Pancreas (tissue), 10 donors: ENCODE measurements at regions not wholly inside any gene's neighbourhood (a gene's known extent, or its start where the extent isn't known, plus 50 kb on each side); places are given as distances from the start of the nearest gene placed in this dataset.

Source experiments
- ATAC-seq, 4 donors: fragments of 200-7000 bp; cut with Tn5 transposase; one replicate each; pipeline versions ENCODE4 v1.8.0 to v1.9.1; 2020; ENCODE audit warnings: mild to moderate bottlenecking in 4 of 4, moderate library complexity in 4 of 4
- DNase-seq, 6 donors: peaks; one replicate each; pipeline ENCODE4 v3.0.0-alpha.2; 2020
- FAIRE-seq: peaks from 2 replicates; lab custom pipeline; 2012; peaks lifted over from hg19 to GRCh38; lab: Jason Lieb, UNC
- H3K27ac ChIP-seq, 4 donors: fragments of 200-600 bp; sonication (generic); 1 replicate in 3 of 4; 2 replicates in 1 of 4; pipeline versions ENCODE4 v1.5.0 to v1.8.0; 2020
- H3K27me3 ChIP-seq, 4 donors: fragments of 200-600 bp; one replicate each; pipeline ENCODE4 v1.8.0; 2021
- H3K36me3 ChIP-seq, 3 donors: fragments of 200-600 bp; sonication (generic) in 1 of 3; one replicate each; pipeline versions ENCODE4 v1.5.0 to v1.8.0; 2020 to 2021
- H3K4me1 ChIP-seq, 3 donors: fragments of 200-600 bp; one replicate each; pipeline ENCODE4 v1.8.0; 2021
- H3K4me3 ChIP-seq, 4 donors: fragments of 200-600 bp; sonication (generic) in 2 of 4; one replicate each; pipeline versions ENCODE4 v1.5.0 to v1.8.0; 2020 to 2021
- H3K9me3 ChIP-seq, 4 donors: fragments of 200-600 bp; one replicate each; pipeline ENCODE4 v1.8.0; 2021
- WGBS, 2 donors: extraction: QIAGEN DNeasy Blood & Tissue Kit; methylation state at CpG; one replicate each; pipeline ENCODE4 v1.1.7; 2013; 5-methylcytosine and 5-hydroxymethylcytosine counted together
- intact Hi-C, 3 donors: fragments of 100-400 bp; cut with DNase I; formaldehyde crosslinking; loops; one replicate each; pipeline versions ENCODE4 v1.11.1 to v1.14.2; 2022
- TF ChIP-seq, protein P1 (sequence below), 4 donors: fragments of 200-600 bp; sonication (generic) in 3 of 4; IDR thresholded peaks; one replicate each; pipeline versions ENCODE4 v1.5.0 to v1.8.0; 2021; ENCODE audit warnings: antibody characterized with exemption in 4 of 4
- donor health status: healthy with polysubstance abuse.
- donor health status: DM: no; HTN: no; CAD: no; lungs with moderate emphysema.
- donor health status: DM: no; HTN: no; CAD: no.
- donor health status: control.
- donor health status: control.
- donor health status: Bipolar disorder and iron deficiency.
- donor health status: DM: yes; HTN: yes; CAD: no.
- donor health status: DM: no; HTN: no; CAD: no.
- donor health status: DM: no; HTN: no; CAD: no.
- donor health status: DM: yes; HTN: yes; CAD: no.

DNA sequence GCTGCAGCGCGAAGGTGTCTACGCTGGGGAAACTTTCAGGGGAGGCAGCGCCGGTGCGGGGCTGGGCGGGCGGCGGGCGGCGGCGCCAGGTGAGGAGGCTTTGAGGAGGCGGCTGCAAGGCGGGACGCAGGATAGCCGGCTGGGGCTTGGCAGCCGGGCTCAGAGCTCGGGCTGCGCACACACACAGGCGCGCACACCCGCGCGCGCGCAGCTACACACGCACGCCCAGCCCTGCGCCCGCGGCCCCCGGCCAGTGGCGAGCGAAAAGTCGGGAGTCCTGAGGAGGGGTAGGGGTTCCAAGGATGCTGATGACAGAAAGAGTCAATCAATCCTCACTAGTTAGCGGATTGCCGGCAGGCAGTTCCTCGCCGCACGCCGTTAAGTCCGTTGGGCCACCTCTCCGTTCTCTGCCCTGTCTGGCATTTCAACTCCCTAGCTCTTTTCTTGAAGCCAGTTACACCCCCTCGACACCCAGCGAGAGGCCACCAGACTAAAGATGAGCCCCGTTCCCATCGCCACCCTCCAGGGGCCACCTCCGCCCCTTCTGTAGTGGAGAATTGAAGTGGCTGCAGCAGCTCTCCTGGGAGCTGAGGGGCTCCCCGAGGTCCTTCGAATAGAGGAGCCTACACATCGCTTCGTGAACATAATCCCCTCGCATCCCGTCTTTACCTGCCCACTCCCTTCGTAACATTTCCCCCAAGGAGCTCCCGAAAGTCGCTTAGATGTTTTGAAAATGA lies 1640.3 kb upstream of the C9orf72 start, which contains the start of gene LINGO2:
Gene LINGO2 (minus strand): TSS at position 185 of the 737 bp plus-strand sequence.
- Histone ChIP-seq H3K4me1 (peaks cover 0 to 11% (median 0%) of the 10 kb centered on the region in 3 donors), H3K27me3 (peaks cover 0 to 17% (median 5%) of the 10 kb centered on the region in 4 donors), H3K27ac (no peak within 1 kb of the TSS), H3K36me3 (no peaks in the 10 kb centered on the region), H3K4me3 (peak within 1 kb of the TSS; percentile 13 to 50 (median 36)), H3K9me3 (no peaks in the 10 kb centered on the region)
- TF ChIP-seq, protein P1, sequence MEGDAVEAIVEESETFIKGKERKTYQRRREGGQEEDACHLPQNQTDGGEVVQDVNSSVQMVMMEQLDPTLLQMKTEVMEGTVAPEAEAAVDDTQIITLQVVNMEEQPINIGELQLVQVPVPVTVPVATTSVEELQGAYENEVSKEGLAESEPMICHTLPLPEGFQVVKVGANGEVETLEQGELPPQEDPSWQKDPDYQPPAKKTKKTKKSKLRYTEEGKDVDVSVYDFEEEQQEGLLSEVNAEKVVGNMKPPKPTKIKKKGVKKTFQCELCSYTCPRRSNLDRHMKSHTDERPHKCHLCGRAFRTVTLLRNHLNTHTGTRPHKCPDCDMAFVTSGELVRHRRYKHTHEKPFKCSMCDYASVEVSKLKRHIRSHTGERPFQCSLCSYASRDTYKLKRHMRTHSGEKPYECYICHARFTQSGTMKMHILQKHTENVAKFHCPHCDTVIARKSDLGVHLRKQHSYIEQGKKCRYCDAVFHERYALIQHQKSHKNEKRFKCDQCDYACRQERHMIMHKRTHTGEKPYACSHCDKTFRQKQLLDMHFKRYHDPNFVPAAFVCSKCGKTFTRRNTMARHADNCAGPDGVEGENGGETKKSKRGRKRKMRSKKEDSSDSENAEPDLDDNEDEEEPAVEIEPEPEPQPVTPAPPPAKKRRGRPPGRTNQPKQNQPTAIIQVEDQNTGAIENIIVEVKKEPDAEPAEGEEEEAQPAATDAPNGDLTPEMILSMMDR (IDR thresholded peaks at IDR 0.05): no peak
- DNase-seq: peak in 5 of 6 donors; percentile 12 to 64 (median 18)
- WGBS, 2 donors: 0 to 1% methylated on average over 55 to 57 of the region's 57 CpGs
- intact Hi-C loops: no loop called here
- peak; percentile 33 to 62 (median 54) for ATAC-seq
- FAIRE-seq: no peak

DNA sequence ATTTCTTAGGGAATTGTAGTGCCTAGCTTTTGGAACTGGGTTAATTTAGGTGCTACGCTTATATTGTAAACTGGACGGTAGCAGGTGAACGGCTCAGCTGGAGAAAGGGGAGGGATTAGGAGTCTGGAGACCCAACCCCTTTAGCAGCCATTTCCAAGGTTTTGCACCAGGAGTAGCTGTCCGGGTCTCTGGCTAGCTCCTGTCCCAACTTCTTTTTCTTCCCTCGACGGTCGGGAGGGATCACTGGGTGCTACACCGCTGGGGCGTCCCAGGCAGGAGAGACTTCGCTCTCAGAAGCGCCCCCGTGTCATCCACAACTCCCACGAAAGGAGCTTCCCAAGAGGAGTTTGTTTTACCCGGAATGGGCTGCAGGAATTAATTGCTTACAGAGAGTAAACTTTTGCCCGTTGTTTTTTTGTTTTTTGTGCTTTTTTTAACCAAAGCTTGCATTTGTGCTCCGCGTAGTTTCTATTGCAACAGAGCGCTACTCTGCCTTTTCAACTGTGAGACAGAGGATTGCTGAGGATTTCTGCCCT lies 1640.9 kb upstream of the C9orf72 start:
- no peaks in the 10 kb centered on the region for H3K36me3 ChIP-seq
- peak in 4 of 6 donors; percentile 30 to 52 (median 33) for DNase-seq
- peaks cover 0 to 17% (median 5%) of the 10 kb centered on the region in 4 donors for H3K27me3 ChIP-seq
- H3K4me3 ChIP-seq: peak overlapping the region in 3 of 4 donors; percentile 10 to 50 (median 38)
- H3K4me1 ChIP-seq: peaks cover 0 to 11% (median 0%) of the 10 kb centered on the region in 3 donors
- peak; percentile 46 to 86 (median 75) for ATAC-seq
- FAIRE-seq: no peak
- H3K27ac ChIP-seq: no peak overlapping the region
- intact Hi-C loops: no loop called here
- 2 to 3% methylated on average over 18 of the region's 18 CpGs for WGBS, 2 donors
- no peaks in the 10 kb centered on the region for H3K9me3 ChIP-seq
- TF ChIP-seq, protein P1 (IDR thresholded peaks at IDR 0.05): no peak

DNA sequence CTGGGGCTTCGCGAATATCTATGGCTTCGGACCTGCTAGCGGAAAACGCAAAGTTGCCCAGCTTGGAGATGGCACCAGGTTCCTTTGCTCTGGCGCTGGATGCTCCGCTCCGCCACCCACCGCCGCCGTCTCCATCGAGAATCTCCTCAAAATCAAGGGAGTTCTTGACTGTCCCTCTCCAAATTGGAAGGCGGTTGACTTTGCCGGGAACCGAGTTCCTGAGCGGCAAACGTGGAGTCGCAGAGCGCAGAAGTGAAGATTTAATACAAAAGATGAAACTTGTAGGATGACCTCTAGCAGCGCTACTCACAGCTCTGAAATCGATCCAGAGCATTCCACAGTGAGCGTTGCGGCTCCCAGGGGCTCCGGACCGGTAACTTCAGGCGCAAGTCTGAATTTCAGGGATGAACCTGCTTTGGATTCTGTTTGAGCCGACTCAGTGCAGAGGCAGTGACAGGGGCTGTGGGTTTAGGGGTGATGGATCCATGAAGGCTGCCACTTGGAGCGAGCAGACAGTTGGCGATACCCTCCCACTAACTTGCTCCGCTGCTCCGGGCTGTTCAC lies 1641.5 kb upstream of the C9orf72 start:
- ATAC-seq: no peak
- Histone ChIP-seq H3K4me1 (peaks cover 0 to 11% (median 0%) of the 10 kb centered on the region in 3 donors), H3K27ac (no peak overlapping the region), H3K36me3 (no peaks in the 10 kb centered on the region), H3K4me3 (peak overlapping the region in 3 of 4 donors; percentile 10 to 50 (median 38)), H3K27me3 (peaks cover 0 to 17% (median 5%) of the 10 kb centered on the region in 4 donors), H3K9me3 (no peaks in the 10 kb centered on the region)
- intact Hi-C loops: no loop called here
- DNase-seq: peak in 2 of 6 donors; percentile 7 to 25
- TF ChIP-seq, protein P1 (IDR thresholded peaks at IDR 0.05): no peak
- FAIRE-seq: no peak
- 2 to 3% methylated on average over 31 of the region's 31 CpGs for WGBS, 2 donors

DNA sequence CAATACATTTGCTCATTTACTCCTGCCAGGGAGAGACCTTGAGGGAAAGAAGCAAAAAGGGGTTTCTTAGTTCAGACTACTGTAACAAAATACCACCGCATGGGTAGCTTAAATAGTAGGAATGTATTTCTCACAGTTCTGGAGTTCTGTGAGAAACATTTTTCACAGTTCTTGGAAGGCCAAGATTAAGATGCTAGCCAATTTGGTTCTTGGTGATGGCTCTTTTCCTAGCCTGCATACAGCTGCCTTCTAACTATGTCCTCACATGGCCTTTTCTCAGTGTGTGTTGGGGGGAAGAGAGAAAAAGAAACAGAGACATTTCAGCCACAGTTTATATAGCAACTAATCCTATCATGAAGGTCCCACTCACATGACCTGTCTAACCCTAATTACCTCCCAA lies 1644.7 kb upstream of the C9orf72 start:
- no peak overlapping the region for H3K4me3 ChIP-seq
- 75 to 100% methylated on average over 1 of the region's 1 CpG for WGBS, 2 donors
- DNase-seq (no peak), ATAC-seq (no peak), FAIRE-seq (no peak)
- H3K36me3 ChIP-seq: no peaks in the 10 kb centered on the region
- H3K4me1 ChIP-seq: peaks cover 0 to 7% (median 0%) of the 10 kb centered on the region in 3 donors
- no peaks in the 10 kb centered on the region for H3K9me3 ChIP-seq
- H3K27me3 ChIP-seq: peaks cover 0 to 17% (median 5%) of the 10 kb centered on the region in 4 donors
- TF ChIP-seq, protein P1 (IDR thresholded peaks at IDR 0.05): no peak
- intact Hi-C loops: no loop called here
- H3K27ac ChIP-seq: no peak overlapping the region
